HG02678 (cell line): ENCODE measurements at regions not wholly inside any gene's neighbourhood (a gene's known extent, or its start where the extent isn't known, plus 50 kb on each side); places are given as distances from the start of the nearest gene placed in this dataset.
"Not testable (repeated sequence)": the region's sequence is repeated elsewhere in the genome, so short reads cannot be mapped to it uniquely, and the experiment has no call there.

Experiments
- ATAC-seq: cut with Tn5 transposase; IDR thresholded peaks from one replicate; pipeline ENCODE4 v1.9.1; 2021; ENCODE audit warnings: mild to moderate bottlenecking, moderate library complexity; ENCODE audit not compliant: unreplicated experiment

DNA sequence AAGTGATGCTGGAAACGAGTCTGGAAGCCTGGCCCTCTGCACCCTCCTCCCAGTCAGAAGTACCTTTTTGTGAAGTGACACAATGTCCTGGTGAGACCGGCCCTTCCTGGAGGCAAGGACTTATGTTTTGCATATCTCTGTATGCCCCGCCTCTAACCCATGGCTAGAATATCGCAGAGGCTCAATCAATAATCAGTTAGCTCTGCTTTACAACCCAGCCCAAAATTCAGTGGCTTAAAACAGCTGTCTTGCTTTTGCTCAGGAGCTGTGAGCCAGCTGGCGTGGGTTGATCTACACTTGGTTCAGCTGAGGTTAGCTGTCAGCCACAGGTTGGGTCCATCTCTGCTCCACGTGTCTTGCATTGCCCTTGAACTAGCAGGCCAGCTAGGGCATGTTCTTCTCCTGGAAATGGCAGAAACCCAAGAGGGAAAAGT is 98.8 kb upstream of the METTL14 start:
- ATAC-seq = no peak

DNA sequence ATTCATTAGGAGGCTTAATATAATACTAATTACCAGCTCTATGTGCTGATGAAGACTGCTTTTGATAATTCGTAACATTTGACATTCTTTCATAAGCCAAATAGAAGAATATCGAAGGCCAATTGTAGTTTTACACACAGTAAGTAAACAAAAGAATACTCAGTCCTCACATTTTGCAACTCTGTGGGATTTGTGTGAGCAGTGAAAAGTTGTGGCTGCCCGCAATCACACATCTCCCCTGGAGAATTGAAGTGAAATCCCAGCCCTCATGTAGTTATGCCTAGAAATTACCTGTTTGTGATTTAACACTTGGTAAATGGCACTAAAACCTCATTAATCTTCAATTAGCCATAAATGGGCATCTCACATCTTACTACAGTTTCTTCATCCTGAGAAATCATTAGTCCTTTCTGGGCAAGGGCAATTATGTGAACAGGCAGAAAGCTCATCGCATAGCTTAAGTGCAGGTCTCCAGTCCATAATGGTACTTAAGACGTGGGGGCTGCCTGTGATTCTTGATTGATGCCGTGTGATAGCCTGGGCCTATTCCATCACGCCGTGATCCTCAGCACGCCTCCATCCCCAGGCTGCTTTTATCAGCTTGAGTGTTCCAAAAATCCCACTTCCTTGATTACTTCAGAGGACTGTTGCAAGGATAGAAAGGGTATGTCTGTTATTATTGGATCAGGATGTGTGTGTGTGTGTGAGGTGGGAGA is 97.9 kb upstream of the METTL14 start:
- no peak for ATAC-seq

GRCh38 chr4:118587946-118588345 is 97.2 kb upstream of the METTL14 start:
- ATAC-seq = no peak

GRCh38 chr4:118589471-118590055 is 95.6 kb upstream of the METTL14 start:
- ATAC-seq = no peak

DNA sequence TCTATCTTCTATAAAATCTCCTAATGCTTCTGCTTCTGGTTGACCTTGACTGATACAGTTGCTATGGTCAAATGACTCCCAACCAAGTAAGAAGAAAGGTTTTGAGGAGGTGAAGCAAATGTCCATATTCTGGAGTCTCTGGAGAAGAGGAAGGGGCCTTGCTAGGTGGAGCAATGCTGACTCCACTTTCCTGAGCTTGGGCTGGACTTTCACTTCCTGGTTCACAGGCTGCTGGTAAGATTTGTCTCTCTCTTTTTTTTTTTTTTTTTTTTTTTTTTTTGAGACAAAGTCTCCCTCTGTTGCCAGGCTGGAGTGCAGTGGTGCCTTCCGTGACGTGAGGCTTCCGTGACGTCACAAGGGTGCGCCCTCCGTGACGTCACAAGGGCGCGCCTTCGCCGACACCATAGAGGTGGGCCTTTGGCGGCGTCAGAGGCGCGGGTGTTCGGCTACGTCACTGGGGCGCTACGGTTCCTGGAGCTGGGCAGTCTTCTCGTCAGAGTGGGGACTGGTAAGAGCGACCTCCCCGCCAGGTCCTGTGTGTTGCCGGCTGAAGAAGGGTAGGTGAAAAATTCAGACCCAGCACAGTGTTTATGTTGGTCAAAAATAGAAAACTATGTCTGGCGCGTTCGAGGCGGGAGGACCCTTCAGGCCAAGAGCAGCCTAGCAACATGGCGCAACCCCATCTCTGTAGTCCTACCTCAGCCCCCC is 93.7 kb upstream of the METTL14 start:
- ATAC-seq = peak; percentile 97

DNA sequence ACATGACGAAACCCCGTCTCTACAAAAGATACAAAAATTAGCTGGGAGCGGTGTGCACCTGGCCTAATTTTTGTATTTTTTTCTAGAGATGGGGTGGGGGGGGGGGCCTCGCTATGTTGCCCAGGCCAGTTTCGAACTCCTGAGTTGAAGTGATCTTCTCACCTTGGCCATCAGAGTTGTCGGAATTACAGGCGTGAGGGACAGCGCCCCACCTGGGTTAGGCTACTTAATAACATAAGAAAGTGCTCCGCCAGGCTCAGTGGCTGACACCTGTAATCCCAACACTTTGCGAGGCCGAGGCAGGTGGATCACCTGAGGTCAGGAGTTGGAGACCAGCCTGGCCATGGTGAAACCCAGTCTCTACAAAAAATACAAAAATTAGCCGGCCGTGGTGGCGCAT is 92.9 kb upstream of the METTL14 start:
- not testable (repeated sequence) for ATAC-seq

DNA sequence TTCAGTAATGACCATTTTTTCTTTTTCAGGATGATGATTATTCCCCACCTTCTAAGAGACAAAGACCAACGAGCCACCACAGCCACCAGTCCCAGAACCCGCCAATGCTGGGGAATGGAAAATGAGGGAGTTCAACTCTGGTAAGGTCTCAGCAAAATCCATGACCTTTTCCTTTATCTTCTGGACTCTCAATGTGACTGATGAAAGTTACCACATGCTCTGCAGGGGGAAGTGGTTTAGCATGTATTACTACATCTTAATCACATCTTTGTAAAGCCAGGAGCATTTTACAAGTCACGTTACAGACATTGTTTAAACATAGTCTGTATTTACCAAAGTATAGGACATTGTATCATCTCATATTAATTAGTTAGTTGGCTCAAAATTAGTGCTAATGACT is 89.3 kb upstream of the METTL14 start:
- ATAC-seq = not testable (repeated sequence)

GRCh38 chr4:118625097-118625496 is 60.1 kb upstream of the METTL14 start:
- ATAC-seq = not testable (repeated sequence)

- not testable (repeated sequence) for ATAC-seq
Measured at GRCh38 chr4:118629697-118630096, 55.5 kb upstream of the METTL14 start.

DNA sequence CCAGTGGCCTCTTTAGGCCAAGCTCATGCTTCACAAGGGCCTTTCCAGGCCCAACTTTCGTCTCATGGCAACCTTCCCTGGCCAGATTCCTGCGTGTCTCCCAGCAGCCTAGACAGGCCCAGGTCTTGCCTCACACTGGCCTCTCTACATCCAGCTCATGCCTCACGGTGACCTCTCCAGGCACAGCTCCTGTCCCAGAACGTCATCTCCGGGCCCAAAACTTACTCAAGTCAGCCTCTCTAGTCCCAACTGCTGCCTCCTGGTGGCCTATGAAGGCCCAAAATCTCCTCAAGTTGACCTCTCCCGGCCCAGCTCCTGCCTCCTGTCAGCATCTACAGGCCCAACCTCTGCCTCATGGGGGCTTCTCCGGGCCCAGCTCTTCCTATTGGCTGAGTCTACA is 54.3 kb upstream of the METTL14 start:
- ATAC-seq = not testable (repeated sequence)

GRCh38 chr4:118631321-118632050 is 53.7 kb upstream of the METTL14 start:
- ATAC-seq = not testable (repeated sequence)

GRCh38 chr4:118633476-118633875 is 51.7 kb upstream of the METTL14 start:
- ATAC-seq = not testable (repeated sequence)

GRCh38 chr4:118634126-118634875 is 50.9 kb upstream of the METTL14 start:
- ATAC-seq = not testable (repeated sequence)
